CD14-positive monocyte (primary cell): ENCODE measurements at regions not wholly inside any gene's neighbourhood (a gene's known extent, or its start where the extent isn't known, plus 50 kb on each side); places are given as distances from the start of the nearest gene placed in this dataset.

Source experiments
- DNase-seq, 3 donors: peaks; one replicate each; pipeline ENCODE4 v3.0.0-alpha.2; 2011 to 2022
- H2AFZ ChIP-seq: 2 replicates; pipeline ENCODE4 v1.6.0; 2012; ENCODE audit warnings: mild to moderate bottlenecking, low read depth, low read length, inconsistent platforms; ENCODE audit not compliant: insufficient read depth, poor library complexity, severe bottlenecking
- H3K27ac ChIP-seq, 2 donors: 1 replicate in 1 of 2; 2 replicates in 1 of 2; pipeline ENCODE4 v1.5.1; 2012 to 2013; ENCODE audit warnings: low read length in 2 of 2, control low read depth in 1 of 2, inconsistent platforms in 1 of 2, low read depth in 1 of 2, mild to moderate bottlenecking in 1 of 2
- H3K27me3 ChIP-seq, 2 donors: one replicate each; pipeline versions ENCODE4 v1.6.0 to v1.6.1; 2011 to 2013; ENCODE audit warnings: low read length in 2 of 2; ENCODE audit not compliant: control insufficient read depth in 2 of 2, insufficient read depth in 2 of 2
- H3K36me3 ChIP-seq, 2 donors: replicated peaks in 1 of 2; 1 replicate in 1 of 2; 2 replicates in 1 of 2; pipeline versions ENCODE4 v1.5.1 to v1.6.1; 2012 to 2013; ENCODE audit warnings: low read length in 2 of 2, control low read depth in 1 of 2, inconsistent platforms in 1 of 2, mild to moderate bottlenecking in 1 of 2; ENCODE audit not compliant: insufficient read depth in 2 of 2, control insufficient read depth in 1 of 2
- H3K4me1 ChIP-seq, 2 donors: 1 replicate in 1 of 2; 2 replicates in 1 of 2; pipeline versions ENCODE4 v1.5.1 to v1.6.1; 2012 to 2013; ENCODE audit warnings: low read length in 2 of 2, control low read depth in 1 of 2, inconsistent platforms in 1 of 2, mild to moderate bottlenecking in 1 of 2, moderate library complexity in 1 of 2; ENCODE audit not compliant: insufficient read depth in 2 of 2, control insufficient read depth in 1 of 2
- H3K4me2 ChIP-seq: replicated peaks from 2 replicates; pipeline ENCODE3; 2012; ENCODE audit warnings: low read length, moderate library complexity, mild to moderate bottlenecking; ENCODE audit not compliant: poor library complexity, severe bottlenecking; ENCODE audit errors: extremely low read depth
- H3K4me3 ChIP-seq, 3 experiments: fragments of 200-600 bp in 1 of 3; sonication (generic) in 1 of 3; replicated peaks in 1 of 3; 1 replicate in 2 of 3; 2 replicates in 1 of 3; pipeline ENCODE4 v1.5.1; 2011 to 2013; ENCODE audit warnings: low read length in 3 of 3, mild to moderate bottlenecking in 3 of 3, control low read depth in 2 of 3, low read depth in 2 of 3, inconsistent platforms in 1 of 3, moderate library complexity in 1 of 3
- H3K79me2 ChIP-seq: 2 replicates; pipeline ENCODE4 v1.6.0; 2012; ENCODE audit warnings: mild to moderate bottlenecking, control low read depth, inconsistent platforms, low read length, moderate library complexity; ENCODE audit not compliant: insufficient read depth
- H3K9ac ChIP-seq: 2 replicates; pipeline ENCODE4 v1.6.0; 2017; ENCODE audit warnings: low read length, mild to moderate bottlenecking; ENCODE audit not compliant: insufficient read depth, poor library complexity, severe bottlenecking
- H3K9me3 ChIP-seq, 2 donors: replicated peaks in 1 of 2; 1 replicate in 1 of 2; 2 replicates in 1 of 2; pipeline versions ENCODE4 v1.5.1 to v1.6.1; 2012 to 2013; ENCODE audit warnings: low read length in 2 of 2, control low read depth in 1 of 2; ENCODE audit not compliant: control insufficient read depth in 1 of 2, insufficient read depth in 1 of 2
- H4K20me1 ChIP-seq: 2 replicates; pipeline ENCODE4 v1.6.0; 2012; ENCODE audit warnings: mild to moderate bottlenecking, low read length, control low read depth, moderate library complexity; ENCODE audit not compliant: insufficient read depth
- H3K27ac Mint-ChIP-seq, 7 donors: one replicate each; pipeline ENCODE4 v1.8.0; 2020; ENCODE audit warnings: mild to moderate bottlenecking in 7 of 7, mixed read lengths in 7 of 7, moderate library complexity in 6 of 7, inconsistent platforms in 2 of 7
- H3K27me3 Mint-ChIP-seq, 3 donors: one replicate each; pipeline ENCODE4 v1.8.0; 2021 to 2022; ENCODE audit warnings: low read depth in 3 of 3, mild to moderate bottlenecking in 3 of 3, mixed read lengths in 3 of 3, moderate library complexity in 3 of 3, inconsistent platforms in 1 of 3
- H3K36me3 Mint-ChIP-seq, 2 donors: one replicate each; pipeline ENCODE4 v1.8.0; 2020; ENCODE audit warnings: mixed read lengths in 2 of 2, inconsistent platforms in 1 of 2, mild to moderate bottlenecking in 1 of 2
- H3K4me1 Mint-ChIP-seq: one replicate; pipeline ENCODE4 v1.8.0; 2020; ENCODE audit warnings: mild to moderate bottlenecking, mixed read lengths
- H3K4me3 Mint-ChIP-seq, 2 donors: one replicate each; pipeline ENCODE4 v1.8.0; 2020; ENCODE audit warnings: mild to moderate bottlenecking in 2 of 2, mixed read lengths in 2 of 2, moderate library complexity in 1 of 2
- H3K9me3 Mint-ChIP-seq, 7 donors: one replicate each; pipeline ENCODE4 v1.8.0; 2020 to 2022; ENCODE audit warnings: mixed read lengths in 7 of 7, mild to moderate bottlenecking in 6 of 7, moderate library complexity in 6 of 7, inconsistent platforms in 2 of 7
- CTCF ChIP-seq: fragments of 200-600 bp; IDR thresholded peaks from one replicate; pipeline ENCODE4 v1.8.0; 2022; ENCODE audit warnings: antibody characterized with exemption, mild to moderate bottlenecking
- WGBS: methylation state at CpG from one replicate; pipeline ENCODE4 v1.1.5; 2013; ENCODE audit warnings: missing lambda C conversion rate; ENCODE audit not compliant: insufficient coverage; 5-methylcytosine and 5-hydroxymethylcytosine counted together
- intact Hi-C, 2 donors: fragments of 100-400 bp; cut with micrococcal nuclease; formaldehyde crosslinking; loops; one replicate each; pipeline versions ENCODE4 v1.15.0 to v1.15.1; 2023

- intact Hi-C loops, result no loop called here
- H4K20me1 ChIP-seq, result no peaks in the 10 kb centered on the region
- H3K27me3 Mint-ChIP-seq, result peaks cover 0 to 12% (median 11%) of the 10 kb centered on the region in 3 donors
- peaks cover 3 to 15% (median 9%) of the 10 kb centered on the region in 7 donors for H3K9me3 Mint-ChIP-seq
- H3K27ac Mint-ChIP-seq, result no peak overlapping the region
- no peaks in the 10 kb centered on the region for H3K79me2 ChIP-seq
- no peak overlapping the region for H3K27ac ChIP-seq
- no peaks in the 10 kb centered on the region for H3K4me1 ChIP-seq
- H3K4me1 Mint-ChIP-seq, result peaks cover 3% of the 10 kb centered on the region
- H3K36me3 ChIP-seq, result no peaks in the 10 kb centered on the region
- no peaks in the 10 kb centered on the region for H3K27me3 ChIP-seq
- H3K4me3 ChIP-seq, result no peak overlapping the region
- no peak for TF ChIP-seq CTCF
- no peak overlapping the region for H3K4me2 ChIP-seq
- DNase-seq, result no peak
- no CpG with 5 or more reads among the region's 4 CpGs for WGBS
- peaks cover 0 to 2% of the 10 kb centered on the region in 2 donors for H3K9me3 ChIP-seq
- H3K4me3 Mint-ChIP-seq, result no peak overlapping the region
- H3K9ac ChIP-seq, result no peak overlapping the region
- H3K36me3 Mint-ChIP-seq, result no peaks in the 10 kb centered on the region
- H2AFZ ChIP-seq, result no peak overlapping the region
Measured at GRCh38 chr2:3899536-3900155, 196.3 kb downstream of the DCDC2C start.

DNA sequence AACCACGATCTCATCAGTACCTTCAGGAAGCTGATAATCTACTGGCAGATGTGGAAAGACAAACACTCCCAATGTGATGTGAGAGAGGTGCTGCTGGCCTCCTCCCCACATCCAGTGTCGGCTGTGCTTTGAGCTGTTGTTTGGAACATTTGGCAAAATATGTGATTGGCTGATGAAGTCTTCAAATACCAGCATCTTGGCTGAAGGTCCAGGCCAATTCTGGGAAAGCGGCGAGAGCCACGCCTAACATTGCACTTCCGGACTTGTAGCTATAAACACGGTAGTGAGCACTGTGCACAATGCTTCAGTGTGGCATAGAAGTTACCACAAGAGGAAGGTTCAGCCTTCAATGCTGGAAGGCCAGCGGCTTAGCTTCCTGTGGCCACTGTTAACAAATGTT is 198.8 kb downstream of the DCDC2C start:
- 69% methylated on average over 5 of the region's 8 CpGs for WGBS
- Mint-ChIP-seq H3K9me3 (peaks cover 0 to 9% (median 6%) of the 10 kb centered on the region in 7 donors), H3K4me3 (no peak overlapping the region), H3K36me3 (no peaks in the 10 kb centered on the region), H3K27ac (no peak overlapping the region), H3K27me3 (peaks cover 0 to 10% (median 6%) of the 10 kb centered on the region in 3 donors), H3K4me1 (peaks cover 3% of the 10 kb centered on the region)
- Histone ChIP-seq H3K9ac (no peak overlapping the region), H3K4me2 (no peak overlapping the region), H3K36me3 (no peaks in the 10 kb centered on the region), H3K27ac (no peak overlapping the region), H3K9me3 (peaks cover 3 to 8% of the 10 kb centered on the region in 2 donors), H2AFZ (no peak overlapping the region), H3K4me3 (no peak overlapping the region), H3K79me2 (no peaks in the 10 kb centered on the region), H3K4me1 (no peaks in the 10 kb centered on the region), H3K27me3 (no peaks in the 10 kb centered on the region), H4K20me1 (no peaks in the 10 kb centered on the region)
- intact Hi-C loops, result no loop called here
- TF ChIP-seq CTCF, result no peak
- DNase-seq, result no peak
